NCI-H2196 (cell line): ENCODE measurements at regions not wholly inside any gene's neighbourhood (a gene's known extent, or its start where the extent isn't known, plus 50 kb on each side); places are given as distances from the start of the nearest gene placed in this dataset.

Experiments used
- DNase-seq: peaks from one replicate; lab custom pipeline; 2025; ENCODE audit not compliant: unreplicated experiment; lab: John Stamatoyannopoulos, UW

- DNase-seq, result no peak
Observed at GRCh38 chr18:26794230-26795101, 71.0 kb downstream of the AQP4 start.

DNA sequence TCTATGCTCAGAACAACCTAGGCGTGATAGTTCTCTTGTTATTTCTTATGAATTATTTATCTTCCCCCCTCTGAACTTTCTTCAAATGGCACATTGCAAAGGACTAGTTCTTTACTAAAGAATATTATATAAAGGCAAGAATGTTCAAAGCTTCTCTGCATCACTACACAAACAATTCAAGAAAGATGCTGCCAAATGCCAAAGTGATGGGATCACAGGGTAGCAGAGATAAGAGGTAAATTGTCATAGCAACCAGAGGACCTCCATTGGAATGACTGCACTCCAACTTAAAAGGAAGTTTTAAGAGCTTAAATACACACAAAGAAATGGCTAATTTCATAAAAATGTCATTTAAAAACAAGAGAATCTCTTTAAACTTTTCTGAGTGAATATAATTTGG, 72.8 kb downstream of the AQP4 start:
- DNase-seq, result no peak

DNA sequence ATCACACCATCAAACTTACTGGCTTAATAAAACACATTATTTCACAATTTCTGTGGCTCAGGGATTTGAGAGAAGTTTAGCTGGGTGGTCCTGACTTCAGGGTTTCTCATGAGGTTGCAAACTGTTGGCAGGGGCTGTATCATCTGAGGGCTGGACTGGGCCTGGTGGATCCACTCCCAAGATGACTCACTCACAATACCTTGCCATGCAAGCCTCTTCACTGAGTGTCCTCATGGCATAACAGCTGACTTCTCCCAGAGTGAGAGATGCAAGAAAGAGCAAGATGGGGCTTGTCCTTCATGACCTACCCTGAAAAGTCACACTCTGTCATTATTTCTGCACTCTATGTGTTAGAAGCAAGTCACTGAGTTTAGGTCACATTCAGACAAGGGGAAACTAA, 73.8 kb downstream of the AQP4 start:
- DNase-seq, result no peak

DNA sequence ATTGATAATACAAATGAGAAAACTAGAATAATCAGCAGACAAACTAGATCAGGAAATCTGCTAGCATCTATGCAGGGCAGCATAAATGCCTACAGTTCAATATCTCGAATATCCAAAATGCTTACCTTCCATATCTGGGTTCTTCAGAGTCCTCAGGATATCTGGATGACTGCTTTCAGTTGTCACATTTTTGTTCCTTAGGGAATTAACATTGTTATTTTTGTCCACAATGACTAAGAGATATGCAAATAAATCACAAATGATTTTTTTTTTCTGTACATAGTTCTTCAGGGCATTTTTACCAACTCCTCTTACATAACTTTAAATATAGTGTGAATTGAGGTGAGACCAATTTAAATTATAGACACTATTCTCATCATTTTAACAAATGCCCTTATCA, 80.9 kb downstream of the AQP4 start:
- DNase-seq, result no peak

- no peak for DNase-seq
Observed at GRCh38 chr18:26783170-26783569, 82.3 kb downstream of the AQP4 start.

DNA sequence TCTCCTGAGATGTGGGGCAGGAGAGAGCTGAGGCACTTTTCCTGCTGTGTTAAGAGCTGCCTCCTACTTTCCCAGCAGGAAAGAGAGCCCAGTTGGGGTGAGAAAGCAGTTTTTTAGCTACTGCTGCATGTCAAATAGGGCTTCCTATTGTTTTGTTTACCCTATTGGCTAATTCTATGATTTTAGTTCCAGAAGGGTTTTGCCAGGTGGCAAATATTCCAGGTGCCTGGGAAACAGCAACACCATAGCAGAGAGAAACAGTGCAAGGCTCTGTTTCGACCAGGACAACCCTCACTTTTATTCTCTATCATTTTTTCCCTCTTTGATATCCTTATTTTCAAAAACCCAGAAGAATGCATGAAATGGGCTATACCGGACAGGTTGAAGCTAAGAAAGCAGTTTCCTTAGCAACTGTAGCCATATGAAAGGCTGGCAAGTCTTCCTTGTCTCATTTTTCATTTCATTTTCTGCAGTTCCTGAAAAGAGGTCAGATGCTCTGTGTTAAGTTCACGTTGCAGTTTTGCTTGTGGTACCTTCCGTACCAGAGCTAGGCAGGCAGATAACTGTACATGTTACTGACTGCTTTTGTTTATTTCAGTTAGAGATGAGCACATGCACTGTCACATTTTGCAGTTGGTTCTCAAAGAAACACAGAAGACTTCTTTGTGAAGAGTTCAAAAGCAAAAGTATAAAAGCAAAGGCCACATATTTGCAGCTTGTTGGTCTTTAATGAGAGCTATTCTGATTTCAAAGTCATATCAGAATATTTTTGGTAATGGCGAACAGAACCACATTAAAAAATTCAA, 84.8 kb downstream of the AQP4 start:
- no peak for DNase-seq

DNA sequence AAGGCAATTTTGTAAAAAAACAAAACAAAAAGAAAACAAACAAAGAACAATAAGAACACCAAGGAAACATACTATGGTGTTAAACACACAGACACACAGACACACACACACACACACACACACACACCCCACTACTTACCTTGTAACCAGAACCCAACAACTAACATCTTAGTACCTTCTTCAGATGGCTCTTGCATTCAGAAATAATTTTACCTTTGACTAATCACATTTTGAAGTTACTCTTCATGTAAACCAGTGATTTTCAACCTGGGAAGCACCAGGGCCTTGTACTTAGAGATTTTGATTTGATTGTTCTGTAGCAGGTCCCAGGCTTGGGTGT, 87.5 kb downstream of the AQP4 start:
- no peak for DNase-seq

DNA sequence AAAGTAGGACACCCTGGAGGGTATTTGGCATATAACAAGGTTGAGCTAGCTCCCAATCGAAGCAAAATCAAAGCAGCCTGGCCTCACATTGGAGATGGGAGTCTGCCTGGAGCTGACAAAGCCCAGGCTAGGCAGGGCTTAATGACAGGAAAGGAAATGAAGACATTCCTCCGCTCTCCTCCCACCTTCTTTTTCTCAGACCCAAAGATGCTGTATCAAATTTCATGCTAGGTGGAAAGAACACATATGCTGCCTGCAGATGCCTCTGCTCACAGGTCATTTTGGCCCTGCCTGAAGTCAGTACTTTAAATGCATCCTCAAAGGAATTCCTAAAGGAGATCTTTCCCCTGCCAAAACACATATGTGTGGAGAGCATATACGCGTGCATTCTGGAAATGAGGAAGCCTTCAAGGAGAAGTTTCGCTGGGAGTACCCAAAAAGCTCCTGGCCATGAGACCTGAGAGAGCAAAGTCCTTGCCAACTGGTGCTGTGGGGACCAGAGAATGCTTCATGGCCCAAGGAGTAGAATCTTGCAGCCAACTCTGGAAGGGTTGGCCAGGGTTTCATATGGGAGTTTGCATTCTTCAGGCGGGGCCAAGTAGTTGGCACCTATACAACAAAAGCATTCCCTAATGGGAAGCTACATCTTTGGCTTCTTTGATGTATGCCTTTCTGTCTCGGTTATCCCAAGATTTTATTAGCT, 88.0 kb downstream of the AQP4 start:
- no peak for DNase-seq

- DNase-seq, result no peak
Observed at GRCh38 chr18:26772691-26773090, 92.8 kb downstream of the AQP4 start.

DNA sequence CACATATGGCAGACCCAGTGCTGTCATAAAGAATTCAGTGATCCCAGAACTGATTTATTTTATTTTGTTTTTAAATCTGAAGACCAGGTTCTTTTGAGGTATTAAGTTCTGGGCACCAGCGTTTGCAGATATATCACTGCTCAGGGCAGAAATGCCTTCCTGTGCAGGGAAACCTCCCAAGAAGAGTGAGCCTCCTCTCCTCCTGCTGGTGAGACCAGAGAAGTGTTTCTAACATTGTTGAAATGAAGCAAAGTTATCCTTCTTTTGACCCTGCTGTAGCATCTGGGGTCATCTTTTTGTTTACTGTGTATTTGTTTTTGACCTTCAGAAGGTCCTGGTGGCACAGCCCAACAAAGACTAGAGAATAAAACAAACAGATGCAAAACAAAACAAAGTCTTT, 94.0 kb downstream of the AQP4 start:
- no peak for DNase-seq

DNA sequence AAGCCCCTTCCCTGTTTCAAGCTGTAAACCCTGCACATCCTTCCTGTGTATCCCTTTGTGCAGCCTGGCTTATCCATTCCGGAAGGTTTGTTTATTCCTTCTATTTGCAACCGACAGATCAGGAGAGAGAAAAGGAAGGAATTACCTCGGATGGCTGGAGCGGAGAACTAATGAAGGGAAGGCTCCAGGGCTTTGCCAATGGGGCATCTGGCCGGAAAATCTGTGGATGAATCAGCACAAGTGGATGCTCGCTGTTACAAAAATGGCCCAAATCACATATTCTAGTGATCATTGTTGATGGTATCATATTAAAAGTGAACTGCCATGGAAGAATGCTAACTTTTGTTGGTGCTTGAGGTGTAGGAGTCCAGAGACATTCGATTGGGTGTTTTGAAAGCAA, 97.1 kb downstream of the AQP4 start:
- DNase-seq, result no peak

GRCh38 chr18:26765498-26765897, 100.0 kb downstream of the AQP4 start:
- no peak for DNase-seq

DNA sequence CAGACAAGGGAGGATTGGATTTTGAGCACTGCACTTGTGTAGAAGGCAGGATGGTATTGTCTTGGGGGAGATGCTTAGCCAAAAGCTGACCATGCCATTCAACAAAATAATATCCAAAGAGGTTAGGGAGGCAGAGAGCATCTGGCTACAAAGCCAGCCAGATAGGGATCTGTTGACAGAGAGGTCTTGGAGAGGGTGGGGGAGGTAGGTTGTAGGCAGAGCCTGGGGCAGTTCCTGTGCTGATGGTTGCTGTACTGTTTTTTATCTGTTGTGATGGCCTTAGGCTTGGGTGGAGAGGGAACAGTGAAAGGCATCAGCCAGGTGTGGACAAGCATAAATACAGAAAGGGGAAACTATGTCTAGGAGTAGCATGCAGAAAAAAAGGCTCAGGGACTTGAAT, 100.9 kb downstream of the AQP4 start:
- peak; percentile 9 for DNase-seq

GRCh38 chr18:26764177-26764576, 101.3 kb downstream of the AQP4 start:
- DNase-seq, result no peak

- no peak for DNase-seq
Observed at GRCh38 chr18:26763446-26764110, 101.9 kb downstream of the AQP4 start.

GRCh38 chr18:26757263-26758019, 108.1 kb downstream of the AQP4 start:
- no peak for DNase-seq

- no peak for DNase-seq
Observed at GRCh38 chr18:26756556-26756955, 109.0 kb downstream of the AQP4 start.

DNA sequence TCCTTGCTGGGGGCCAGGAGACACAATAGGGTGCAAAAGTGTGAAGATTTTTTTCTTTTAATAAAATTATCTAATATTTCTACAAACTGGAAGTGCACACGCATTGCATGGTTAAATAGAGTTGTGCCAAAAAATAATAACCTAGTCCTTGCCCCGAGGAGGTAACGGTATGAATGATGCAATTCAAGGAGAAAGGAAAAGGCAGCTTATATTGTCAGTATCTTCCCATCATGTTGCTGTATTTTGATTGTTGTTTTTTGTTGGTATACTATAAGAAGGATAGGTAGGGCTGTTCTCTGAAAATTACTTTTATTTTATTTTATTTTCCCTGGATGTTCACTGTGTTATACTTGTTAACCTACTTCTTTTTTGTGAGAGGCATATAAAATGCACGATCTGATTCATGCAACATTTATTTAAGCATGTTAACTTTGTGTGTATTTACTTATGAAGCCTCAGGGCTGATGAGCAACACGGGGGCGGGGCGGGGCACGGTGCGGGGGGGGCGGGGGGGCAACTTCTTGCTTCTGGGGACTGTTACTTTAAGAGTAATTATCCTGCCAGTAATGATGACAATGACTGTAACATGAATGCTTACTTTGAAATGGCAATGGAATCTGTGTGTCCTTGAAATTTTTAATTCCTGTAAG, 118.6 kb downstream of the AQP4 start:
- no peak for DNase-seq

GRCh38 chr18:26746398-26746797, 119.1 kb downstream of the AQP4 start:
- DNase-seq, result no peak
